Lung (tissue), 11 donors: ENCODE measurements at regions not wholly inside any gene's neighbourhood (a gene's known extent, or its start where the extent isn't known, plus 50 kb on each side); places are given as distances from the start of the nearest gene placed in this dataset.

Experiments used
- ATAC-seq: fragments of 200-7000 bp; cut with Tn5 transposase; one replicate; pipeline ENCODE4 v1.9.1; 2020; ENCODE audit warnings: moderate number of reproducible peaks; ENCODE audit not compliant: insufficient read depth, low FRiP score
- DNase-seq, 3 donors: peaks; one replicate each; pipeline ENCODE4 v3.0.0-alpha.2; 2013 to 2017
- H3K27ac ChIP-seq, 2 donors: one replicate each; pipeline ENCODE4 v1.5.1; 2013; ENCODE audit warnings: mild to moderate bottlenecking in 2 of 2, moderate library complexity in 2 of 2, control low read depth in 1 of 2, inconsistent platforms in 1 of 2, low read depth in 1 of 2, low read length in 1 of 2
- H3K27me3 ChIP-seq, 3 donors: one replicate each; pipeline ENCODE4 v1.5.1; 2013; ENCODE audit warnings: low read length in 2 of 3; ENCODE audit not compliant: control insufficient read depth in 3 of 3, insufficient read depth in 3 of 3
- H3K36me3 ChIP-seq, 4 donors: one replicate each; pipeline ENCODE4 v1.5.1; 2013; ENCODE audit warnings: low read length in 4 of 4, mild to moderate bottlenecking in 1 of 4, moderate library complexity in 1 of 4; ENCODE audit not compliant: control insufficient read depth in 4 of 4, insufficient read depth in 4 of 4
- H3K4me1 ChIP-seq, 5 donors: one replicate each; pipeline ENCODE4 v1.5.1; 2013; ENCODE audit warnings: low read length in 5 of 5, mild to moderate bottlenecking in 2 of 5, moderate library complexity in 1 of 5; ENCODE audit not compliant: control insufficient read depth in 5 of 5, insufficient read depth in 5 of 5
- H3K4me3 ChIP-seq: one replicate; pipeline ENCODE4 v1.5.1; 2013; ENCODE audit warnings: mild to moderate bottlenecking, control low read depth, moderate library complexity
- H3K9ac ChIP-seq, 2 donors: one replicate each; pipeline ENCODE4 v1.5.1; 2013; ENCODE audit warnings: low read length in 2 of 2, control low read depth in 1 of 2; ENCODE audit not compliant: insufficient read depth in 1 of 2
- H3K9me3 ChIP-seq, 4 donors: one replicate each; pipeline ENCODE4 v1.5.1; 2013; ENCODE audit warnings: low read length in 3 of 4, mild to moderate bottlenecking in 1 of 4, moderate library complexity in 1 of 4; ENCODE audit not compliant: control insufficient read depth in 4 of 4, insufficient read depth in 3 of 4
- WGBS, 2 donors: extraction: QIAGEN DNeasy Blood & Tissue Kit; methylation state at CpG; one replicate each; pipeline ENCODE4 v1.1.7; 2013; 5-methylcytosine and 5-hydroxymethylcytosine counted together
- TF ChIP-seq, protein P1 (sequence below): IDR thresholded peaks from 2 replicates; pipeline ENCODE4 v1.5.1; 2012; ENCODE audit warnings: mild to moderate bottlenecking; ENCODE audit errors: control extremely low read depth, extremely low read depth
- donor health status: control.
- donor health status: control.
- donor health status: Bipolar disorder and iron deficiency.
- donor health status: healthy.
- donor health status: DM: yes; HTN: yes; CAD: no.

DNA sequence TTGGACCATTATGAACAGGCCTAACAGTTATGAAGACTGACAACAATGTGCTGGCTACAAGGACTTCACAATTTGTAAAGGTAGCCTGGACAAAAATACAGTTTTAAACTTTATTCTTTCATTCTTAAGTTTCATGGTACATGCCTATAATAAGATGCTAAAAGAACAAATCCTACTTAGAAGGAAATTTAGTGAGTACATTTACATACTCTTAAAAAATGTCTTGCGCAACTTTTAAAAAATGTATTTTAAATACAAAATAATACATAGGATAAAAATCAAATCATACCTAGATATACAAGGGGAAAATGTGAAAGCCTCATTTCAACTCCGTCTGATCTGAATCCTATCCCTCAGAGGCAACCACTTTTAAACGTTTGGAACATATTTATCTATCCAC is 200.7 kb upstream of the SPIN4 start:
- 77 to 96% methylated on average over 3 of the region's 3 CpGs for WGBS, 2 donors

DNA sequence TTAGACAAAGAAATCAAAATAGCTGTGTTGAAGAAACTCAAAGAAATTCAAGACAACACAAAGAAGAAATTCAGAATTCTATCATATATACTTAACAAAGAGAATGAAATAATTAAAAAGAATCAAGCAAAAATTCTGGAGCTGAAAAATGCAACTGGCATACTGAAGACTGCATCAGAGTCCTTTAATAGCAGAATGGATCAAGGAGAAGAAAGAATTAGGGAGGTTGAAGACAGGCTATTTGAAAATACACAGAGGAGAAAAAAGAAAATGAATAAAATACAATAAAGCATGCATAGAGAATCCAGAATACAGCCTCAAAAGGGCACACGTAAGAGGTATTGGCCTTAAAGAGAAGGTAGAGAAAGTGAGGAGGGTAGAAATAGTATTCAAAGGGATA is 179.5 kb upstream of the SPIN4 start:
- ATAC-seq, result no peak
- TF ChIP-seq, protein P1, sequence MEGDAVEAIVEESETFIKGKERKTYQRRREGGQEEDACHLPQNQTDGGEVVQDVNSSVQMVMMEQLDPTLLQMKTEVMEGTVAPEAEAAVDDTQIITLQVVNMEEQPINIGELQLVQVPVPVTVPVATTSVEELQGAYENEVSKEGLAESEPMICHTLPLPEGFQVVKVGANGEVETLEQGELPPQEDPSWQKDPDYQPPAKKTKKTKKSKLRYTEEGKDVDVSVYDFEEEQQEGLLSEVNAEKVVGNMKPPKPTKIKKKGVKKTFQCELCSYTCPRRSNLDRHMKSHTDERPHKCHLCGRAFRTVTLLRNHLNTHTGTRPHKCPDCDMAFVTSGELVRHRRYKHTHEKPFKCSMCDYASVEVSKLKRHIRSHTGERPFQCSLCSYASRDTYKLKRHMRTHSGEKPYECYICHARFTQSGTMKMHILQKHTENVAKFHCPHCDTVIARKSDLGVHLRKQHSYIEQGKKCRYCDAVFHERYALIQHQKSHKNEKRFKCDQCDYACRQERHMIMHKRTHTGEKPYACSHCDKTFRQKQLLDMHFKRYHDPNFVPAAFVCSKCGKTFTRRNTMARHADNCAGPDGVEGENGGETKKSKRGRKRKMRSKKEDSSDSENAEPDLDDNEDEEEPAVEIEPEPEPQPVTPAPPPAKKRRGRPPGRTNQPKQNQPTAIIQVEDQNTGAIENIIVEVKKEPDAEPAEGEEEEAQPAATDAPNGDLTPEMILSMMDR, result no peak
- no peaks in the 10 kb centered on the region for H3K36me3 ChIP-seq
- no peak for DNase-seq
- H3K27me3 ChIP-seq, result no peaks in the 10 kb centered on the region
- H3K9me3 ChIP-seq, result peaks cover 0 to 8% (median 3%) of the 10 kb centered on the region in 4 donors
- no peak overlapping the region for H3K27ac ChIP-seq
- WGBS, 2 donors, result 80 to 94% methylated on average over 1 of the region's 1 CpG
- H3K4me3 ChIP-seq, result no peak overlapping the region
- no peaks in the 10 kb centered on the region for H3K4me1 ChIP-seq
- no peak overlapping the region for H3K9ac ChIP-seq

More for the DNA sequence above, 200.7 kb upstream of the SPIN4 start:
- no peak overlapping the region for H3K27ac ChIP-seq
- H3K4me1 ChIP-seq, result no peaks in the 10 kb centered on the region
- TF ChIP-seq, protein P1, result no peak
- ATAC-seq, result no peak
- peaks cover 0 to 6% (median 0%) of the 10 kb centered on the region in 4 donors for H3K36me3 ChIP-seq
- no peaks in the 10 kb centered on the region for H3K27me3 ChIP-seq
- peaks cover 0 to 4% (median 0%) of the 10 kb centered on the region in 4 donors for H3K9me3 ChIP-seq
- no peak for DNase-seq
- no peak overlapping the region for H3K9ac ChIP-seq
- H3K4me3 ChIP-seq, result no peak overlapping the region

DNA sequence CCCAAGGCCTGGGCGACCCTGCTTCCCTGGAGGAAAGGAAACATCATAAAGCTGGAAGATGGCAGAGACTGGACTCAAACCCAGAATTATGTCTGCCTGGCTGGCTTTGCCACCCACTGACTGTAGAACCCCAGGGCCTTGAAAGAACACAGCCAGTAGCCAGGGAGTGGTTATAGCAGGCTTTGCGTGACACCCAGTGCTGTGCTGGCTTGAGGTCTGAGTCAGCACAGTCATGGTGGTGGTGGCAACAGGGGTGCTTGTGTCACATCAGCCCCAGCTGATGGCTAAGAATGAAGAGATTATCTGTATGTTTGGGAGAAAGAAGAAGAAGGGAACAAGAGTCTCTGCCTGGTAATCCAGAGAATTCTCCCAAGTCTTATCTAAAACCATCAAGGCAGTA is 178.8 kb upstream of the SPIN4 start:
- 89 to 90% methylated on average over 1 to 2 of the region's 2 CpGs for WGBS, 2 donors
- H3K9ac ChIP-seq, result no peak overlapping the region
- no peaks in the 10 kb centered on the region for H3K27me3 ChIP-seq
- H3K4me3 ChIP-seq, result no peak overlapping the region
- DNase-seq (no peak), ATAC-seq (no peak)
- no peaks in the 10 kb centered on the region for H3K36me3 ChIP-seq
- H3K9me3 ChIP-seq, result peaks cover 0 to 8% (median 3%) of the 10 kb centered on the region in 4 donors
- H3K4me1 ChIP-seq, result no peaks in the 10 kb centered on the region
- TF ChIP-seq, protein P1, result no peak
- H3K27ac ChIP-seq, result no peak overlapping the region

DNA sequence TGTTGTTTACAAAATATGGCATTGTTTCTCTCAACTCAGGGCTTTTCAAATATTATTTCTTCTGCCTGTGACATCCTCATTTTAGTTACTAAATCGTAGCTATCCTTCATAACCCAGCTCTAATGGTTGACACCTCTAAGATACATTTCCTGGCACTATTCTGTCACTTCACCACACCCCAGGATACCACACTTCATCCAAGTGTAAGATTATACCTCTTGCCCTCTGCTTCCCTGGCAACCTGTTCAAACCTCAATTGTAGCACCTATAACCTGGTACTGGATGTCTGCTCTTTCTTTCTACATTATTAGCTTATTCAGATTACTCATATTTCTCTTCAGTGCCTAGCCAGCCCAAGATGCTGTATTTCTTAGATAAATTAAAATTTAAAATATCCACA is 175.7 kb upstream of the SPIN4 start:
- Histone ChIP-seq H3K27me3 (no peaks in the 10 kb centered on the region), H3K27ac (no peak overlapping the region), H3K9me3 (peaks cover 0 to 8% (median 3%) of the 10 kb centered on the region in 4 donors), H3K9ac (no peak overlapping the region), H3K4me3 (no peak overlapping the region), H3K36me3 (no peaks in the 10 kb centered on the region), H3K4me1 (no peaks in the 10 kb centered on the region)
- TF ChIP-seq, protein P1, result no peak
- ATAC-seq (no peak), DNase-seq (no peak)
- WGBS, 2 donors, result 68 to 95% methylated on average over 1 of the region's 1 CpG
